ENCODE measurements at regions not wholly inside any gene's neighbourhood (a gene's known extent, or its start where the extent isn't known, plus 50 kb on each side); places are given as distances from the start of the nearest gene placed in this dataset.

- TF ChIP-seq, protein P1, sequence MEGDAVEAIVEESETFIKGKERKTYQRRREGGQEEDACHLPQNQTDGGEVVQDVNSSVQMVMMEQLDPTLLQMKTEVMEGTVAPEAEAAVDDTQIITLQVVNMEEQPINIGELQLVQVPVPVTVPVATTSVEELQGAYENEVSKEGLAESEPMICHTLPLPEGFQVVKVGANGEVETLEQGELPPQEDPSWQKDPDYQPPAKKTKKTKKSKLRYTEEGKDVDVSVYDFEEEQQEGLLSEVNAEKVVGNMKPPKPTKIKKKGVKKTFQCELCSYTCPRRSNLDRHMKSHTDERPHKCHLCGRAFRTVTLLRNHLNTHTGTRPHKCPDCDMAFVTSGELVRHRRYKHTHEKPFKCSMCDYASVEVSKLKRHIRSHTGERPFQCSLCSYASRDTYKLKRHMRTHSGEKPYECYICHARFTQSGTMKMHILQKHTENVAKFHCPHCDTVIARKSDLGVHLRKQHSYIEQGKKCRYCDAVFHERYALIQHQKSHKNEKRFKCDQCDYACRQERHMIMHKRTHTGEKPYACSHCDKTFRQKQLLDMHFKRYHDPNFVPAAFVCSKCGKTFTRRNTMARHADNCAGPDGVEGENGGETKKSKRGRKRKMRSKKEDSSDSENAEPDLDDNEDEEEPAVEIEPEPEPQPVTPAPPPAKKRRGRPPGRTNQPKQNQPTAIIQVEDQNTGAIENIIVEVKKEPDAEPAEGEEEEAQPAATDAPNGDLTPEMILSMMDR (IDR thresholded peaks at IDR 0.05; ENCODE audit: insufficient read depth, low read depth, low read length), result no peak
- CTCF ChIA-PET, result interaction anchor here (0.8 to 1.7 kb wide), 2 partner anchors 256 to 279 kb away, joined by 4 to 5 read pairs; no protein-coding TSS in a partner anchor
- H3K36me3 ChIP-seq (ENCODE audit: control insufficient read depth, insufficient read depth, low read length), result no peaks in the 10 kb centered on the region
- POLR2A ChIA-PET, result no interaction called here
- DNase-seq (ENCODE audit: low read depth), result peak; percentile 31
- no peak overlapping the region for H3K4me3 ChIP-seq (ENCODE audit: low read depth, low read length)
- no peaks in the 10 kb centered on the region for H3K27me3 ChIP-seq (ENCODE audit: control insufficient read depth, insufficient read depth, low read length)
Measured at GRCh38 chr16:17835118-17835876, 364.5 kb upstream of the XYLT1 start.

- DNase-seq (ENCODE audit: low read depth), result no peak
- ChIA-PET CTCF (interaction anchor here (1.1 kb wide), 1 partner anchor 30 kb away, joined by 3 read pairs; no protein-coding TSS in a partner anchor), POLR2A (no interaction called here)
- TF ChIP-seq, protein P1 (IDR thresholded peaks at IDR 0.05; ENCODE audit: insufficient read depth, low read depth, low read length), result no peak
- Histone ChIP-seq H3K27me3 (ENCODE audit: control insufficient read depth, insufficient read depth, low read length) (no peaks in the 10 kb centered on the region), H3K36me3 (ENCODE audit: control insufficient read depth, insufficient read depth, low read length) (no peaks in the 10 kb centered on the region), H3K4me3 (ENCODE audit: low read depth, low read length) (no peak overlapping the region)
Measured at GRCh38 chr16:17832738-17833137, 362.0 kb upstream of the XYLT1 start.

GRCh38 chr16:17831330-17831729, 360.6 kb upstream of the XYLT1 start:
- Histone ChIP-seq H3K27me3 (ENCODE audit: control insufficient read depth, insufficient read depth, low read length) (no peaks in the 10 kb centered on the region), H3K36me3 (ENCODE audit: control insufficient read depth, insufficient read depth, low read length) (no peaks in the 10 kb centered on the region), H3K4me3 (ENCODE audit: low read depth, low read length) (no peak overlapping the region)
- DNase-seq (ENCODE audit: low read depth), result no peak
- ChIA-PET CTCF (interaction anchor here (0.9 kb wide), 1 partner anchor 61 kb away, joined by 3 read pairs; no protein-coding TSS in a partner anchor), POLR2A (no interaction called here)
- TF ChIP-seq, protein P1 (IDR thresholded peaks at IDR 0.05; ENCODE audit: insufficient read depth, low read depth, low read length), result no peak

- CTCF ChIA-PET, result interaction anchor here (0.9 kb wide), 1 partner anchor 60 kb away, joined by 3 read pairs; no protein-coding TSS in a partner anchor
- H3K36me3 ChIP-seq (ENCODE audit: control insufficient read depth, insufficient read depth, low read length), result no peaks in the 10 kb centered on the region
- TF ChIP-seq, protein P1 (IDR thresholded peaks at IDR 0.05; ENCODE audit: insufficient read depth, low read depth, low read length), result no peak
Measured at GRCh38 chr16:17830651-17831050, 359.9 kb upstream of the XYLT1 start.

DNA sequence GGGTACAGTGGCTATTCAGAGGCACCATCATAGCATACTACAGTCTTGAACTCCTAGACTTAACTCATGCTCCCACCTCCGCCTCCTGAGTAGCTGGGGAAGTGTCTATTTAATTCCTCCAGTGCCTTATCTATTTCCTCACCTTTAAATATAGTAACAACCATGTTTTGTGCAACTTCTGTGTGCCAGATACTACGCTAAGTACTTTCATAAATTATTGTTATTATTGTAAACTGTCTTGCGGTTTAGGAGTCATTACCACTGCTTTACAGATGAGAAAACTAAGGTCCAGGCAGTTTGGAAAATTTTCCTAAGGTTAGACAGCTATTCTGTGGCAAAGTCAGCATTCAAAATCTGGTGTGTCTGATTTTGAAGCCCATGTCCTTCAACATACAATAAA, 359.1 kb upstream of the XYLT1 start:
- ChIA-PET CTCF (no interaction called here), POLR2A (no interaction called here)
- H3K36me3 ChIP-seq (ENCODE audit: control insufficient read depth, insufficient read depth, low read length), result no peaks in the 10 kb centered on the region
- TF ChIP-seq, protein P1 (IDR thresholded peaks at IDR 0.05; ENCODE audit: insufficient read depth, low read depth, low read length), result no peak
- no peak overlapping the region for H3K4me3 ChIP-seq (ENCODE audit: low read depth, low read length)
- no peaks in the 10 kb centered on the region for H3K27me3 ChIP-seq (ENCODE audit: control insufficient read depth, insufficient read depth, low read length)
- no peak for DNase-seq (ENCODE audit: low read depth)

More at GRCh38 chr16:17830651-17831050, 359.9 kb upstream of the XYLT1 start:
- peak; percentile 24 for DNase-seq (ENCODE audit: low read depth)
- POLR2A ChIA-PET, result no interaction called here
- no peaks in the 10 kb centered on the region for H3K27me3 ChIP-seq (ENCODE audit: control insufficient read depth, insufficient read depth, low read length)
- H3K4me3 ChIP-seq (ENCODE audit: low read depth, low read length), result no peak overlapping the region
